Aorta (tissue), 5 donors: ENCODE measurements at regions not wholly inside any gene's neighbourhood (a gene's known extent, or its start where the extent isn't known, plus 50 kb on each side); places are given as distances from the start of the nearest gene placed in this dataset.

Experiments used
- ATAC-seq: fragments of 200-7000 bp; cut with Tn5 transposase; one replicate; pipeline ENCODE4 v1.9.1; 2022; ENCODE audit warnings: moderate library complexity; ENCODE audit not compliant: low FRiP score
- DNase-seq, 2 donors: peaks; one replicate each; pipeline ENCODE4 v3.0.0-alpha.2; 2020
- H3K27ac ChIP-seq, 2 donors: one replicate each; pipeline ENCODE4 v1.5.1; 2013; ENCODE audit warnings: low read length in 2 of 2, mild to moderate bottlenecking in 2 of 2, moderate library complexity in 2 of 2, control low read depth in 1 of 2, inconsistent platforms in 1 of 2, low read depth in 1 of 2
- H3K27me3 ChIP-seq, 2 donors: one replicate each; pipeline ENCODE4 v1.6.1; 2013; ENCODE audit warnings: control low read depth in 1 of 2, low read length in 1 of 2, mild to moderate bottlenecking in 1 of 2, moderate library complexity in 1 of 2; ENCODE audit not compliant: insufficient read depth in 2 of 2, control insufficient read depth in 1 of 2
- H3K36me3 ChIP-seq, 2 donors: one replicate each; pipeline ENCODE4 v1.6.1; 2013; ENCODE audit warnings: control low read depth in 1 of 2, low read length in 1 of 2, mild to moderate bottlenecking in 1 of 2; ENCODE audit not compliant: insufficient read depth in 2 of 2, control insufficient read depth in 1 of 2
- H3K4me1 ChIP-seq, 2 donors: one replicate each; pipeline ENCODE4 v1.6.1; 2013; ENCODE audit warnings: low read length in 2 of 2, control low read depth in 1 of 2, mild to moderate bottlenecking in 1 of 2, moderate library complexity in 1 of 2; ENCODE audit not compliant: insufficient read depth in 2 of 2, control insufficient read depth in 1 of 2
- H3K4me3 ChIP-seq, 2 donors: one replicate each; pipeline ENCODE4 v1.5.1; 2013; ENCODE audit warnings: low read length in 2 of 2, control low read depth in 1 of 2, mild to moderate bottlenecking in 1 of 2
- H3K9me3 ChIP-seq: one replicate; pipeline ENCODE4 v1.6.1; 2013; ENCODE audit warnings: mild to moderate bottlenecking, low read length; ENCODE audit not compliant: control insufficient read depth
- WGBS, 2 donors: extraction: QIAGEN DNeasy Blood & Tissue Kit; methylation state at CpG; one replicate each; pipeline ENCODE4 v1.1.7; 2013; 5-methylcytosine and 5-hydroxymethylcytosine counted together
- intact Hi-C, 2 donors: fragments of 100-400 bp; cut with DNase I; formaldehyde crosslinking; loops; one replicate each; pipeline versions ENCODE4 v1.14.2 to v1.15.0; 2022
- donor health status: healthy with polysubstance abuse.
- donor health status: Bipolar disorder and iron deficiency.
- donor health status: DM: no; HTN: no; CAD: no.
- donor health status: DM: no; HTN: no; CAD: no.
- donor health status: DM: yes; HTN: yes; CAD: no.

DNA sequence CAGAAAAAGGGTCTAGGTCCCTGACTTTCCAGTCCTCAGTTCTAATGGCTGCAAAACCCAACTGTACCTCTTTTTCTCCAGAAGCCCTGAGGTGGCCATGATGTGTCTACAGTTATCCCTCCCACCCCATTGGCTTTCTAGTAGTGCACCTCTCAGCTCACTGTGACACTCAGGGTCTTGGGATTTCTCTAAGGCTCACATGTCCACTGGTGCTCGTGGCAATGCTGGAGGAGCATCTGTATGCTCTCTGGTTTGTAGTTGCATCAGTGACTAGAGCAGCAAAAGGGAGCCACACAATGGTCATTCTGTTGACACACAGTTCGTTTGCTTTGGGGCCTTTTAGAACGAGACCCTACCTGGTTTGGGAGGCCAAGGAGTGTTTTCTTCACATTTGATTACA lies 81.6 kb upstream of the SYT6 start:
- ATAC-seq, result no peak
- H3K9me3 ChIP-seq, result no peaks in the 10 kb centered on the region
- H3K27me3 ChIP-seq, result no peaks in the 10 kb centered on the region
- no peak for DNase-seq
- 50 to 58% methylated on average over 3 of the region's 3 CpGs for WGBS, 2 donors
- no peaks in the 10 kb centered on the region for H3K4me1 ChIP-seq
- H3K36me3 ChIP-seq, result no peaks in the 10 kb centered on the region
- intact Hi-C loops, result no loop called here
- H3K27ac ChIP-seq, result no peak overlapping the region
- H3K4me3 ChIP-seq, result no peak overlapping the region

- no peak for ATAC-seq
- DNase-seq, result peak in 1 of 2 donors; percentile 61
- Histone ChIP-seq H3K27ac (no peak overlapping the region), H3K4me1 (no peaks in the 10 kb centered on the region), H3K27me3 (no peaks in the 10 kb centered on the region), H3K36me3 (no peaks in the 10 kb centered on the region), H3K4me3 (no peak overlapping the region), H3K9me3 (no peaks in the 10 kb centered on the region)
- intact Hi-C loops, result no loop called here
- WGBS, 2 donors, result 75 to 84% methylated on average over 3 of the region's 3 CpGs
Observed at GRCh38 chr1:114234408-114235124, 80.9 kb upstream of the SYT6 start.

DNA sequence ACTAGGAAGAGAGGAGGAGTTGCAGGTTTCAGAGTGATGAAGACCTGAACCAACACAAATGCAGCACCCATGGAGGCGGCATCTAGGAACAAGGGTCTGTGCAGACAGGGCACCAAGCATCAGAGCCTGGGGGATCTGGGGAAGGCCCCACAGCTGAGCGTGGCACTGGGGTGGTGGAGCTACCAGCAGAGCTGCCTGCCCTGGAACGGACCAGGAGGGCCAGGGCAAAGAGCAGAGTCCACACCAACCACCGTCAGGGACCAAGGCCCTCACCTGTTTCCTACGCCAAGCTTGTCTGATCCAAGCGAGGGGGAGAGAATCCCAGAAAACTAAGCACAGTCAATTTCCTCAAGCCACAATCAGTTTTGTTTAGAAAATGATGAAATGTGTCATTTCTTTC lies 79.0 kb upstream of the SYT6 start:
- H3K4me1 ChIP-seq, result no peaks in the 10 kb centered on the region
- no peaks in the 10 kb centered on the region for H3K9me3 ChIP-seq
- H3K27me3 ChIP-seq, result no peaks in the 10 kb centered on the region
- no peak overlapping the region for H3K4me3 ChIP-seq
- ATAC-seq (no peak), DNase-seq (no peak)
- intact Hi-C loops, result no loop called here
- H3K27ac ChIP-seq, result no peak overlapping the region
- 75 to 83% methylated on average over 6 of the region's 6 CpGs for WGBS, 2 donors
- H3K36me3 ChIP-seq, result no peaks in the 10 kb centered on the region

DNA sequence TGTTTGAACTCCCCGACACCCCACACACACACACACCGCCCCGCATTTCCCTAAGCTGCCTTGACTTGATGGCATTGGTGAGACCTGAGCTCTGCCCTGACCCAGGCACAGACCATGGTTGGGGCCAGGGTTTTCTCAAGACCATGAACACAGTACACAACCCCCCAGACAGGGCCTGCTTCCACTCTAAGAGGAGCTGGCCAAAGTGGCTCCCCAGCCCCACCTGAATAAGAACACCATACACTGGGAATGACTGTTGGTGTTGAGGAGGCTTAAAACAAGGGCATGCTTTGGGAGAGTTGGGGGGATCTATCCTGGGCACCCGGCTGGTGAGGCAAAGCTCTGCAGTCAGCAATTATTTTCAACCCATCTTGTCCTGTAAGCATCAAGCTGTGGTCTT lies 77.6 kb upstream of the SYT6 start:
- intact Hi-C loops, result no loop called here
- no peak for DNase-seq
- ATAC-seq, result no peak
- Histone ChIP-seq H3K27ac (no peak overlapping the region), H3K4me3 (no peak overlapping the region), H3K9me3 (no peaks in the 10 kb centered on the region), H3K27me3 (no peaks in the 10 kb centered on the region), H3K4me1 (no peaks in the 10 kb centered on the region), H3K36me3 (no peaks in the 10 kb centered on the region)
- WGBS, 2 donors, result 85 to 89% methylated on average over 4 of the region's 4 CpGs

DNA sequence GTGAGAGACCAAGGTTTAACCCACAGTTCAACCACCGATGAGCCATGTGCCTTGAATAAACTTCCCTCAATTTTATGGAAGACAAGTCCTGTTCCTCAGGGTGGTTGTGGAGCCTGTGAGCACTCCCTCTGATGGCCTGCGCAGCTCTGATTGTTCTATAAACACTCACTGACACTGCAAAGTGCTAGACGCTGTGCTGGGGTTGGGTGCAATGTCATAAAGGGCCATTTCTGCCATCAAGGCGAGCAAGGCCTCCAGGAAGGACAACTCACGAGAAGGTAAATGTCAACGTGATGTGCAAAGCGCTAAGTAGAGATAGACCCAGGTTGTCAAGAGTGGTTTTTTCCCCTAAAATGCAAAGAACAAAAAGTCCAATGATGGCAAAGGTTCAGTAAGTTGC lies 75.7 kb upstream of the SYT6 start:
- no peaks in the 10 kb centered on the region for H3K4me1 ChIP-seq
- H3K4me3 ChIP-seq, result no peak overlapping the region
- no peaks in the 10 kb centered on the region for H3K9me3 ChIP-seq
- ATAC-seq, result no peak
- no peak for DNase-seq
- no peaks in the 10 kb centered on the region for H3K36me3 ChIP-seq
- no peaks in the 10 kb centered on the region for H3K27me3 ChIP-seq
- intact Hi-C loops, result no loop called here
- WGBS, 2 donors, result 88 to 89% methylated on average over 7 of the region's 7 CpGs
- no peak overlapping the region for H3K27ac ChIP-seq

DNA sequence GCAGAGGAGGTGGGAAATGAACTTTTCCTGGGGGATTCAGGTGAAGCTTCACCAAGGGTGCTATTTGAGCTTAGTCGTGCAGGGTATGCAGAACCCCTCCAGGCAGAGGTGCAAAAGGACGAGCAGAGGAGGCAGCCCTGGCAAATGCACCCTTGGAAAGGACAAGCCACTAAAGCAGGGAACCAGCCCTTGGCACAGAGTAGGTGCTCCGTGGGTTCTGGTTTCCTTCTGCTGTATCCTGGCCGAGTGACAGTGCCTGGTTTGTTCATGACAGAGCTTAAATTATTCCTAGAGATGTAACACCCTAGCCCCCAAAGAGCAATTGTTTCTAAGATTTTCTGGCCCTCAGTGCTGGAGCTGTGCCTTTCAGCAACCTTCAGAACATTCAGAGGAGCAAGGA lies 73.4 kb upstream of the SYT6 start:
- ATAC-seq, result no peak
- H3K36me3 ChIP-seq, result no peaks in the 10 kb centered on the region
- H3K4me3 ChIP-seq, result no peak overlapping the region

DNA sequence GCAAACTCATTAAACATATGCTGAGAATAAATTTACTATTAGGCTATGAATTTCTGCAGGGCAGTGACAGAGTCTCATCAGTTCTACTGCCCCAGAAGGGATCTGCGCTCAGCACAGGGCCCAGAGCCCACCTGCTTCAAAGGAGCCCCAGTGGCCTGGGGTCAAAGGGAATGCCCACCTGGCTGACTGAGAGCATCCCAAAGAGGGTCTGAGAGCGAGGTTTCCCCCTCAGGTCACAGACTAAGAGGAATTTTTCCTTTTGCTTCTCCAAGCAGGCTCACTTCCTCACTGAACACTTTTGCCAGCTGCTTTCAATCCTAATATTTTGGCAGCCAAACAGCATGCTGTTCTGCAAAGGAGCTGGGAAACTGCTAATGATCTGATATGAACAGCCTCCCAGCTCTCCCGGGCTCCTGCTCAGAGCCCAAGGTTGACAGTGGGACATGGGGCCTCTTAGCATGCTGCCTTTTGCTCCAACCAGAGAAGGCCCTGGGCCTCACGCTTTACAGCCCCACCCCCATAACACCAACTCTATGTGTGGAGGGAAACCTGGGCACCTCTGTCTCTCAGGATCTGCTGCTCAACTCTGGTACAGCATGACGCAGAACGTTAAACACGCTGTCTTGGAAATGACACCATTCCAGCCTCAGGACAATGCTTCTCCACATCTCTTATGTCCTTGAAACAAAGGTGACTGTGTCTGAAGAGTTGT lies 70.7 kb upstream of the SYT6 start:
- Histone ChIP-seq H3K36me3 (no peaks in the 10 kb centered on the region), H3K4me1 (no peaks in the 10 kb centered on the region), H3K27me3 (peaks cover 0 to 2% of the 10 kb centered on the region in 2 donors), H3K9me3 (no peaks in the 10 kb centered on the region), H3K4me3 (no peak overlapping the region), H3K27ac (no peak overlapping the region)
- ATAC-seq (no peak), DNase-seq (no peak)
- 55 to 57% methylated on average over 7 of the region's 7 CpGs for WGBS, 2 donors
- intact Hi-C loops, result no loop called here

More for the DNA sequence above, 73.4 kb upstream of the SYT6 start:
- intact Hi-C loops, result no loop called here
- Histone ChIP-seq H3K9me3 (no peaks in the 10 kb centered on the region), H3K27ac (no peak overlapping the region), H3K27me3 (no peaks in the 10 kb centered on the region), H3K4me1 (no peaks in the 10 kb centered on the region)
- DNase-seq, result no peak
- 54 to 63% methylated on average over 4 of the region's 4 CpGs for WGBS, 2 donors

- H3K27me3 ChIP-seq, result peaks cover 0 to 2% of the 10 kb centered on the region in 2 donors
- WGBS, 2 donors, result 86 to 94% methylated on average over 4 of the region's 4 CpGs
- H3K9me3 ChIP-seq, result no peaks in the 10 kb centered on the region
- no peaks in the 10 kb centered on the region for H3K36me3 ChIP-seq
- H3K4me1 ChIP-seq, result no peaks in the 10 kb centered on the region
- no peak overlapping the region for H3K4me3 ChIP-seq
- intact Hi-C loops, result no loop called here
- no peak overlapping the region for H3K27ac ChIP-seq
- ATAC-seq, result no peak
- DNase-seq, result no peak
Observed at GRCh38 chr1:114222920-114223319, 69.3 kb upstream of the SYT6 start.
